ENCODE measurements at regions not wholly inside any gene's neighbourhood (a gene's known extent, or its start where the extent isn't known, plus 50 kb on each side); places are given as distances from the start of the nearest gene placed in this dataset.
"Not testable (repeated sequence)": the region's sequence is repeated elsewhere in the genome, so short reads cannot be mapped to it uniquely, and the experiment has no call there.

DNA sequence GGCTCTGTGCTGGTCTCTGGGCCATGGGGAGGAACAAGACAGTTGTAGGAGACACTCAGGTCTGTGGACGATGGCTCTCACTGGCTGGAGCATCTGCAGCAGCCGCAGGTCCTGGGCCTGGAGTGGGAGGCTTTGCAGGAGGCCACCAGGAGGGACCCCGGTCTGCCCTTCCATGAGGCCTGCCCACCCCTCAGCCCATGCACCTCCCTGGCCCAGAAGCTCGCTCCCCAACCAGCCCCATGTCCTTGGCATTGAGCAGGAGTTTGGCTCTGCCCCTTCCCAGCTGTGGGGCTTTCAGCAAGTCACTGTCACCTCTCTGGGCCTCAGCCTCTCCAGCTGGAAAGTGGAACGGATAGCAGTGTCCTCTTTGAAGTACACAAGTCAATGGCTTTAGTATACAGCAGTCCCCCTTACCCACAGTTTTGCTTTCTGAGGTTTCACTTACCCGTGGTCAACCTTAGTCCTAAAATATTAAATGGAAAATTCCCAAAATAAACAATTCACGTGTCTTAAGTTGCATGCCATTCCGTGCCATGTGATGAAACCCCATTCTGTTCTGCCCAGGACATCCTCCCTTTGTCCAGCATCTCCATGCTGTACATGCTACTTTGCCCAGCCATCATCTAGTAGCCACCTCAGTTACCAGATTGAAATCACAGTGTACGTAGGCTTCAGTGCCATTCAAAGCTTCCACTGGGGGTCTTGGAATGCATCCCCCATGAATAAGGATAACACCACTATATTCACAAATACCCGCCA is 104.0 kb downstream of the CPZ start:
- DNase-seq: no peak

- no peak for DNase-seq
Measured at GRCh38 chr4:8695237-8696219, 103.0 kb downstream of the CPZ start.

DNA sequence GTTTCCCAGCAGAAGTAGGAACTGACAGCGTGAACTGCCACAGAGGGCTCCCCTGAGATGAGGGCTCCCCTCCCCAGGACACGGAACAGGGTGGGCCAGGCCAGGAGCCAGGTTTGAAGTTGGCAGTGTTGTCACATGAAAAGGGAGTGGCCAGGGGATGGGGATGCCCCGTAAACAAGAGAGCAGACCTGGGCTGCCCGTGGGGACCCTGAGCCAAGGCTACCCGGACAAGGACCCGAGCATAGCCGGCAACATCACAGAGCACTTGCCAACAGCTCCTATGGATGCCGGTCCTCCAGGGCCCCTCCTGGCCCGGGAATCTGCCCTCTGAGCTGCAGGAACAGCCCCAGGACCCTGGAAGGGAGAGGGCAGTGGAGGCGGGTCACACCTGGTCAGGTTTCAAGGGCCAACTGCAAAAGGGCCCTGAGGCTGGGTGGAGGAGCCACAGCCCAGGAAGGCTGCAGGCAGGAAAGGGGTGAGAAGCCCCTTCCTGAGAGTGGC is 102.1 kb downstream of the CPZ start:
- no peak for DNase-seq

DNA sequence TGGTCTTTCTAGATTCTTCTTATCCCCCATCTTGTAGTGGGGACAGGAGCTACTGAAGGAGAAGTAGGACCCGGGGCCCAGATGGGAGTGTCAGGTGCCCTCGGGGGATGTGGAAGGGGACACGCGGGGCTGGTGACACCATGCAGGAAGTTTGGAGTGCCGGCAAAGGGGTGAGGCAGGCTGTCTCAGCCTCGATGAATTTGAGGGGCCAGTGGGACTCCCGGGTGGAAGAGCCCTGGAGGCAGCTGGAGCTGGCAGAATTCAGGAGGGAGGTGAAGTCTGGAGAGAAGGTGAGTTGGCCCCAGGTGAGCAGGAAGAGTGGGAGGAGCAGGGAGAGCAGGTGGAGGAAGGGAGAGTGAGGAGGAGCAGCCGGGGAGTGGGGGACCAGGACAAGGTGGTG is 101.7 kb downstream of the CPZ start:
- no peak for DNase-seq

- no peak for DNase-seq
Measured at GRCh38 chr4:8691151-8691775, 98.7 kb downstream of the CPZ start.

- no peak for DNase-seq
Measured at GRCh38 chr4:8690216-8691150, 97.9 kb downstream of the CPZ start.

DNA sequence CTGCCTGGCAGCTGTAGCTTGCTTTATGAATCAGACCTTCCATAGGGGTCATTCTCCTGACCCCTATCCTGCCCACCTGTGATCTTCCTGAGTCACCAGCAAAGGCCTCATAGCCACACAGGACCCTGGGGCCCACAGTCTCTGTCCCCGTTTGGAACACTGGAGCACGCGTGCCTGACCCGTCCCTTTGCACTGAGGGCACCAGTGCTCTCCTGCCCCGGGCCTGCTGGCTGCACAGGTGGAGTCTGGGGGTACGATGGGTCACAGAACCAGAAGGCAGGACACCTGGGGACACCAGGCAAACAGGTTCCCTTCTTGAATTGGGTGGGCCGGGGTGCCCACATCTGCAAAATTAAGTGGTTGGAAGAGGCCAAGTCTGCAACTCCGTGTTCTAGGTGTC is 97.2 kb downstream of the CPZ start:
- DNase-seq: no peak

DNA sequence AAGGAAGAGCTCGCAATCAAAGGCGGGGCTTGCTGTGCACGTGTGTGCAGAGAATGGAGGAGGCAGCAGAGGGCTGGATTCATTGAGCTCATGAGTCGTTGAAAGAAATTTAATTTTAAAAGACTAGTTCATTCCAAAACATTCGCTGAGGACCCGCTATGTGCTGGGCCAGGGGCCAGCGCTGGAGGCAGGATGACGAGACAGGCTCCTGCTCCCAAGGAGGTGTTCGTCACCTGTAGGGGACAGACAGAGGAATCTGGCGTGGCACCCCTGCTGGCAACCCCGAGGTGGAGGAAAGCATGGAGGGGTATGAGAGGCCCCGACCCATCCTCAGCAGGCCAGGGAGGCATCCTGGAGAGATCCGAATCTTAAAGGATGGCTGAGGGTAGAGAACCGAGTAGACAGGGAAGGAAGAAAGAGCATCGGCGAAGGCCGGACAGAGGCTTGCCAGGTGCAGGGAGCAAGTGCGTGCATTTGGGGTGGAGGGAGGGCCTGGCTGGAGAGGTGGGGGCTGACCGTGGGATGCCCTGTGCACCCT is 96.4 kb downstream of the CPZ start:
- no peak for DNase-seq

DNA sequence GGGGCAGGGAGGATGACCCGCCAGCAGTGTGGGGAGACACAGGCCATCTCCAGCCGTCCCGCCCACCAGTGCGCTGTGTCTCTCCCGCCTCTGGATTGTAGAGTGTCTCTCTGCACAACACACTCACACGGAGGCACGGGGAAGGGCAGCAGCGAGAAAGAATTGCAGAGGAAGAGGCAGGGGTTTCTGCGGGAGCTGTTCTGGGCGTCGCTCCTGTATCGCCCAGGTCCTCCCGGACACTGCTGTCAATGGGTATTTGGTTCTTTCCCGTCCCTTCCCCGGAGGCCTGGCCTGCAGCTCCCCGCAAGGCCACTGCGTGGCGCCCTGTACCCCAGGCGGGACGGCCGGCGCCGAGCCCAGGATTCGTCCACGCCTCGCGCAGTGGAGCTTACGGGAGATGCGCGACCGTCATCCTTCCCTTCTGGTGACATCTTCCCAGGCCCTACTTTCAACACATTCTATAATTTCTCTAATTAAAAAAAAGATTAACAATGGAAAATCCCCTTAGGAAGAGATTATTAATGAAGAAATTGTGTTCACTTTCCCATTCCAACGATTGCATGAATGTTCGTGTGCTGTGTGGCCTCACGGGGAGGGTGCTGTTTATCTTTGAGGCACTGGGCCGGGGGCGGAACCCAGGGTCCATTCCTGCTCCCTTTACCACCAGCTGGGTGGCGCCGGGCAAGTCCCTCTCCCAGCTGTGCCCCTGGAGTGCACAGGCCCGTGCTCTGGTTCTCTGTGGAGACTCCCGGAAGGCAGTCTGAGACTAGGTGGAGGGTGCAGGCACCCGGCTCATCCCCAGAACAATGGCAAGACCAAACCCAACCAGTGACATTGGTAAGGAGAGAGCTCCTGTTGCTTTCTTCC is 95.7 kb downstream of the CPZ start:
- DNase-seq: no peak

- DNase-seq: no peak
Measured at GRCh38 chr4:8687083-8687482, 94.5 kb downstream of the CPZ start.

DNA sequence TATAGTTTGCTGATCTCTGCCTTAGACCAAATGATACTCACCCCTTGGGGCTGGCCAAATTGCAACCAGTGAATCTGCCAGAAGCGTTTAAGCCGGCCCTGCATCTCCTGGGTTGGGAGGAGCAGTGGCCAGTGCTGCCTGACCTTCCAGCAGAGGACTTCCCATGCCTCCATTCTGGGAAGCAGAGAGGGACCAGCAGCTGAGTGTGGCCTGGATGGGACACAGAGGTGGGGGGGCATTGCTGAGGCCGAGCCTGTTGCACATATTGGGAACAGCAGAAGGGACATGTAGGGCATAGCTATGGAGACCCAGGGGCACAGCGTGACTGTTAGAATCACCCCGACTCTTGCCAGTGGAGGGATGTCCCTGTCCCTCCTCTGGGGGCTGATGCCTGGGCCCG is 93.3 kb downstream of the CPZ start:
- no peak for DNase-seq

DNA sequence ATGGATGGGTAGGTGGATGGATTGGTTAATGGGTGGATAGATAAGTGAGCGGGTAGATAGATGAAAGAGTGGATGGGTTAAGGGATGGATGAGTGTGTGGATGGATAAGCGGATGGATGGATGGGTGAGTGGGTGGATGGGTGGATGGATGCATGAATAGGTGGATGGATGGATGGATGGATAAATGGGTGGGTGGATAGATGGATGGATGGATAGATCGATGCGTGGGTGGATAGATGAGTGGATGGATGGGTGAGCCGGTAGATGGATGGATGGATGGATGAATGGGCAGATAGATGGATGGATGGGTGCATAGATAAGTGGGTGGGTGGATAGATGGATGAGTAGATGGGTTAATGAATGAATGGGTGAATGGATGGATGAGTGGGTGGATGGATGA is 90.9 kb downstream of the CPZ start:
- no peak for DNase-seq

- no peak for DNase-seq
Measured at GRCh38 chr4:8682725-8683124, 90.2 kb downstream of the CPZ start.

DNA sequence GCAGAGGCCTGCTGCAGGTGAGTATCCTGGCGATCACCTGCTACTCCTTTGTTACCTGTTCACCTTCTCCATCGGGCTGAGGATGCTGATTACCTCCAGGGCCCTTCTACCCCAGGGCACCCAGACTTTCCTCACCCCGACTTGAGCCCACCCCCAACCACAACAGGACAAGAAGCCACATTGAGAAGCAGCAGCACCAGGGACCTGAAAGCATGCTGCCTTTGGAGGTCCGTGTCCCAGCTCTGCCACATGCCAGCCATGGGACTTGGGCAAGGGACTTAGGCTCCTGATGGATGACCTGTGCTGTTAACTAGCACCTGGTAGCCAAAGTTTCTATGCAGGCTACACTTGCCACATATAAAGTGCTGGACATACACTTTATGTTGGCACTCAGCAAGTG is 89.7 kb downstream of the CPZ start:
- DNase-seq: no peak

- no peak for DNase-seq
Measured at GRCh38 chr4:8681391-8681790, 88.8 kb downstream of the CPZ start.

GRCh38 chr4:8679032-8679431 is 86.5 kb downstream of the CPZ start:
- no peak for DNase-seq

DNA sequence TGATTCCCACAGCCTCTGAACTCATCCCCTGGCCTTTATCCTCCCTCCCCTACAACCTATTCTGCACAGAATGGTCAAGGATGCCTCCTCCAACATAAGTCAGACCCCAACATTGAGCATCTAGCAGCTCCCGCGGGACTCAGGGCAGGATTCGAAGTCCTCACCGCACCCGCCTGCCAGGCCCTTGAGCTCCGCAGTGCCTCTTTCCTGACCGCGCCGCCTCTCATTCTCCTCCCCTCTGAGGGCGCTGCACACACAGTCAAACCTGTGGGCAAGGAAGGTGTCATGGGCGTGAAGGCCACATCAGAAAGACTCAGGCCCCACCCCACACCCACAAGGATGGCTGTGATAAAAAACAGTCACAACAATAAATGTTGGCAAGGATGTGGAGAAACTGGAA is 84.1 kb downstream of the CPZ start:
- DNase-seq: no peak

DNA sequence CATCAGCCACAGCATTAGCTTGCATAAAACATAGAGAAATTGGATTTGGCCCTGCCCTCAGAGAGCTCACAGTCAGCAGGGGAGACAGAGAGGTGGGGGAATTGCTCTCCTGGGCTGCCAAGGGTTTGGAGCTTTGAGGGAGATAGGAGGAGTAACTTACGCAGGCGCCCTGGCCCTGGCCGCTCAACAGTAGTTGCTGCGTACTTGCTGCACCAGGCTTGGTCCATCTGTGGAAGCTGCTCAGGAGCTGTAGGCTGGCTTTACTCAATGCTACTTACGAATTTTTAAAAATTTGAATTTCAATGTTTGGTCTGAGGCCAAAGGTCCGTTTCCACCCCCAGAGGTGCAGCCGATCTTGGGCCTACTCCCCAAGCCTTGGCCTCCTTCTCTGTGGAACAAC is 83.3 kb downstream of the CPZ start:
- DNase-seq: no peak

DNA sequence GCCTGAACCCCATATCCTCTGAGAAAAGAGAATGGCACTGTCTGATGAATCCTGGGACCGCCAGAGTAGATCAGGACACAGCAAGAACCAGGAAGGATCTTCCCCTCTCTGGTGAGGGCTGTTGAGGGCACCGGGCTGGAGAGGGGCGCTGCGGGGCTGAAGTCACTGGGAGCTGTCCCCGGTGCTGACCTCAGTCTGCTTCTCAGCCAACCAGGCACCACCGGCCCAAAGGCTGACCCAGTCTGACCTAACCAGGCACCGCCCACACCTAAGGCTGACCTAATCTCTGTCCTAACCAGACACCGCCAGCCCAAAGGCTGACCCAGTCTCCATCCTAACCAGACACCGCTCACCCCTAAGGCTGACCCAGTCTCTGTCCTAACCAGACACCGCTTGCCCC is 82.8 kb downstream of the CPZ start:
- DNase-seq: no peak

DNA sequence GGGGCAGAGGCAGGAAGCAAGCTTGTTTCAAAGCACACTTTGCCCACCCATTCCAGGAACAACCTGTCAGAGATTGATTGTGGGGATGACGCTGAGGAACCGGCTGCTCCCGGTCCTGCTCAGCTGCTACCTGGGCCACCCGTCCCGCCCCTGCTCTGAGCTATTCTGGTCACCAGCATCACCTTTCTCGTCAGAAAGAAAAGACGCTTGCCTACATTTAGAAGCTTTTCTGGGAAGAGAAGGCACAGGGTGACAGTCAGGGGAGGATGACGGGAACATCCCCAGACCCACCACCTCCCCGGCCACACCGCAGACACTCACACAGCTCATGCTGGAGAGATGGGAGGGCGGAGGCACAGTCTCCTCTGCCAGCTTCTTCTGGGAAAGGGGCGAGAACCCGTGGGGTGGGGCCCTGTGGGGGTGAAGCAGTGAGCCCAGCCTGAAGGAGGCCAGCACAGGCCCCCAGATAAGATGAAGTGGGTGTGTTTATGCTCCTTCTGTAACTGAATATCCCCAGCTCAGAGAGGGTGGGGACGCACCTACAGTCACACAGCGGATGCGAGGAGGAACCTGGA is 81.8 kb downstream of the CPZ start:
- DNase-seq: no peak

- DNase-seq: not testable (repeated sequence)
Measured at GRCh38 chr4:8673106-8673505, 80.5 kb downstream of the CPZ start.
